GM19023 (cell line): ENCODE measurements at regions not wholly inside any gene's neighbourhood (a gene's known extent, or its start where the extent isn't known, plus 50 kb on each side); places are given as distances from the start of the nearest gene placed in this dataset.
A peak's percentile ranks its signal among the peaks of the same experiment; 100 is the strongest.
"Not testable (repeated sequence)": the region's sequence is repeated elsewhere in the genome, so short reads cannot be mapped to it uniquely, and the experiment has no call there.

Experiments
- ATAC-seq: cut with Tn5 transposase; IDR thresholded peaks from one replicate; pipeline ENCODE4 v1.9.1; 2021; ENCODE audit warnings: mild to moderate bottlenecking, moderate library complexity; ENCODE audit not compliant: unreplicated experiment

DNA sequence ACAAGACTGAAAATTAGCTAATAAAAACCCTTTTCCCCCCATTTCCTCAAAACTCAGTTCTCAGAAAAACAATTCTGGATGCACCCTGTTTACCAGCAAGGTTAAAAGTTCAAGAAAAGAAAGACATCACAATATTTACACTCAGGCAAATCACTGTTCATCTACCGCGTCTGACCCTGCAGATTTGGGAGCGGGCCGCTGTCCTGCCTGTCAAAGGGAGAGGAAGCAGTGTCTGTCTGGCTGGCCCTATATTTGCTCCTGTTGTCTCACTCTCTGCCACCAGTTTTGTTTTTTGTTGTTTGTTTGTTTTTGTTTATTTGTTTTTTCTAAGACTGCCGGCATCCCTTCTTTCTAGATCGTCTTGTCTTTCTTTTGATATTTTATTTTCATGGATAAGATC, 299.4 kb downstream of the BCL2L11 start:
- not testable (repeated sequence) for ATAC-seq

DNA sequence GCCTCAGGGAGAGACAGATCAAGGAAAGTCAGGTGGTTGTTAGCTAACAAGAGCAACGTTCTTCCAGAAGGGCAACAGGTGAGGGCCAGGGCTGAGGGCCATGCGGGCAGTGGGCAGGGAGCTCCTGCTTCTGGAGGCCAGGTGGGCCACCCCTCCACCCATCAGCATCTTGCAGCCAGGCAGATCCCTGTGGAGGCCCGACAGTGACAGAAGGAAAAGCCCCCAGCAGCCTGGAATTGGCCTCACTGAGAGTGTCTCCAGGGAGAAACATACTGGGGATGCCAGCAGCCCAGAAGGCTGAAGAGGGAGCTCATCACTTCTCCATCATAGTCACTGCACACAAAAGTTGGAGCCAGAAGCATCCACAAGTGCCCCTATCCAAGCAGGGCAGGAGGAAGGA, 300.1 kb downstream of the BCL2L11 start:
- ATAC-seq: not testable (repeated sequence)

GRCh38 chr2:111421949-111422348, 301.2 kb downstream of the BCL2L11 start:
- not testable (repeated sequence) for ATAC-seq

- not testable (repeated sequence) for ATAC-seq
Observed at GRCh38 chr2:111422562-111422961, 301.8 kb downstream of the BCL2L11 start.

- ATAC-seq: not testable (repeated sequence)
Observed at GRCh38 chr2:111423184-111423583, 302.5 kb downstream of the BCL2L11 start.

GRCh38 chr2:111424176-111424575, 303.5 kb downstream of the BCL2L11 start:
- ATAC-seq: not testable (repeated sequence)

GRCh38 chr2:111424851-111425309, 304.2 kb downstream of the BCL2L11 start:
- ATAC-seq: peak; percentile 51

GRCh38 chr2:111425789-111426201, 305.1 kb downstream of the BCL2L11 start:
- not testable (repeated sequence) for ATAC-seq

- not testable (repeated sequence) for ATAC-seq
Observed at GRCh38 chr2:111427346-111427745, 306.6 kb downstream of the BCL2L11 start.

DNA sequence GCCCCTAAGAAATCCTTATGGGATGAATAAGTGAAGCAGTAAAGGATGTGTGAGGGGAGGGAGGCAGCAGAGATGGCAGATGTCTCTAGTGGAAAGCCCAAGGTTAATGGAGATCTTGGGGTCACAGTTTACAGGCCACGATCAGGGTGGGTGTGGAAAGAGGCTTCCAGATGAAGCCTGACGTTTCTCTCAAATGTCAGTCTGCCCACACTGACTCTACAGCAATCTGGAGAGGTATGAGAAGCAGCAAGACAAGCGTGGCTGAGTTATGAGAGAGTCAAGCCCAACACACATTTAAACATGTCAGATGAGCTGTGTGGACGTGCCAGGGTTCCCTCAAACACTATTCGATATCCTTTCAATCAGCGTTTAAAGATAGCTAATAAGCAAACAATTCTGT, 308.2 kb downstream of the BCL2L11 start:
- not testable (repeated sequence) for ATAC-seq

DNA sequence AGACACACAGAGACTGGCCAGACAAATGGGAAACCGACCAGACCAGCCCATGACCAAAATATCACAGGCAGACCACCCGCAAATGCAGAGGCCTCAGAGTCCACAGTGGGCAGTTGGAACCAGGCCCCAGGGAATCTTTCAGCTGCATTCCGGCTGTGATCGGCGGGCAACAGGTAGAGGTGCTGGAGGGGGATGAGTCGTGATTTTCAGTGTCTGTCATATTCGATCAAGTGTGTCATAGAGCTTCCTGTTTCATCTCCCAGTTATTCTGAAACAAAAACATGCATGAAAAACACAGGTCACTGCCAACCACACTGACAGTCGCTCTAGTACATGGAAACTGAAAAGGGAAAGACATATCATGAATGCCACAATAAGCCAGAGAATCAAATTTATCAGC, 308.6 kb downstream of the BCL2L11 start:
- ATAC-seq: not testable (repeated sequence)

DNA sequence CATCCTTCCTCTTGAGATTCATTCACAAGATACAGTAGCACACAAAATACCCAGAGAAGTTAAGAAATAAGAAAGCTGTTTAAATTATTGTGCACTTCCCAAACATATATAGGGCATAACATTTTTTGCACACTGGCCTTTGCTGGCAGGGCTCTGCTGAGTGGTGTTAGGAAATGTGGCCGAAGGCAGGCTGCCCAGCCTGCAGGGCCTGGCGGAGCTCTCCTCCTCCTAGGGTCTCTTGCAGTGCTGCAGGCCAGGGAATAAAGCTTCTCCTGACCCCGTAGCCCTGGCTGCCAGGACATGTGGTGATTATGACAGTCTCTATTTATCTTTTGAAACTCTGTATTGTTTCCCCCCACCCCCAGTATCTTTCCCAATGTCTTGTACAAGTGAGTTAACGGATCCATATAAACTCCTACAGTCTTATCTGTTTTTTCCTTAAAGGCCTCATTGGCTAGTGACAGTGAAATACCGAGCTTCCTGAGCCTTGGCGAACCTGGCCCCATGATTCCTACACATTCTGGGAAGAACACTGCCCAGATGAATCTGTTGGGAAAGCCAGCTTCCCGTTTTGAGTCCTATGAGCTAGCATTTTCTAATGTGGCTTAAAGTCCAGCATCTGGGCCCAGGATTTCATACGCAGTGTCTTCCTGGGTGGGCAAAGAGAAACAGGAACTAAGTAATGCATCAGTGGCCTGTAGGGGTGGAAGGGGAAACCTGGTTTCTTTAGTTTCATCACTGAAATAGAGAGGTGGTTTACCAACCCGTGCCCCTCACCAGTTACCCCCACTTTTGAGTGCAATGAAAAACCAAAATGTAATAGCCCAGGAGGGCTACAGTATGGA, 310.3 kb downstream of the BCL2L11 start:
- not testable (repeated sequence) for ATAC-seq

- ATAC-seq: not testable (repeated sequence)
Observed at GRCh38 chr2:111432423-111432822, 311.7 kb downstream of the BCL2L11 start.

GRCh38 chr2:111432916-111433499, 312.3 kb downstream of the BCL2L11 start:
- ATAC-seq: not testable (repeated sequence)

DNA sequence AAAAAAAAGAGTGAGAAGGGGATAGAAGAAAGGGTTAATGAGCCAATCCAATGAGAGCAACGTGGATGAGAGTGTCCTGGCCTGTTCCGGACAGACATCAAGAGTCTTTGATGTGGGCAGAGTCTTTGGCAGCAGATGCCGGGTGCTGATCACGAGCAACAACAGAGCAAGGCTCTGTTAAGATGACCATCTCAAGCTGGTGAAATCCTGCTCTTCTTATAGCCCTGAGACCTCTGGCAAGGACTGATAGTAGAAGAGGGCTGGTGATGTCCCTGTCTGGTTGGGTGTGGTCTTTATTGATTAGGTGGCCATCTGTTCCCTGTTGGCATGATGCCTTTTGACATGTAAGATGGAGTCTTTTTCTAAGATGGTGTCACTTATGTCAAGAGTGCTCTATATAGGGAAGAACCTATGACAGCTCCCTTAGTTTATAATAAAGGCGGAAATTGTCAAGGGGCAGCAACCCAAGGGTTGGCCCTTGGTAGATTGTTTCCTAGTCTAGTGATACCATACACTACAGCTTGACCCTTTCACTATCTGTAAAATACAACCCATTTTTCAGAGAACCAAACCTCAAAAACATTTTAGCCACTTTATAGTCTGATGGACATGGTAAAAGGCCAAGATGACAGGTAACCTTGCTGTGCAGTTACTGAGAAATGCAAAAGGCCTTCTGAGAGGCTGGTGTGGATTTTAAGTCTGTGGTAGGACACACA, 313.3 kb downstream of the BCL2L11 start:
- ATAC-seq: not testable (repeated sequence)

DNA sequence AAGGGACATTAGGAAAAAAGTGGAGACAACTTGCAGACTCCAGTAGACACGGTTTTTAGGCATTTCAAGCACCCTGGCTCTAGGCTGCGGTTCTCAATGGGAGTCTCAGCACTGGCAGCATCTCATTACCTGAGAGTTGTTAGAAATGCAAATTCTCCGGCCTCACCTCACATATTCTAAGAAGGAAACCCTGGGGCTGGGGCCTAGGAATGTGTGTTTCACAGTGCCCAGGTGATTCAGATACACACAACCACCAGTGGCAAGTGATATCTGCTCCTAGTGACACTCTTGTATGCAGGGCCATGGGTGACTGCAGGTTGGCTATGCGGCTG, 313.9 kb downstream of the BCL2L11 start:
- ATAC-seq: not testable (repeated sequence)

DNA sequence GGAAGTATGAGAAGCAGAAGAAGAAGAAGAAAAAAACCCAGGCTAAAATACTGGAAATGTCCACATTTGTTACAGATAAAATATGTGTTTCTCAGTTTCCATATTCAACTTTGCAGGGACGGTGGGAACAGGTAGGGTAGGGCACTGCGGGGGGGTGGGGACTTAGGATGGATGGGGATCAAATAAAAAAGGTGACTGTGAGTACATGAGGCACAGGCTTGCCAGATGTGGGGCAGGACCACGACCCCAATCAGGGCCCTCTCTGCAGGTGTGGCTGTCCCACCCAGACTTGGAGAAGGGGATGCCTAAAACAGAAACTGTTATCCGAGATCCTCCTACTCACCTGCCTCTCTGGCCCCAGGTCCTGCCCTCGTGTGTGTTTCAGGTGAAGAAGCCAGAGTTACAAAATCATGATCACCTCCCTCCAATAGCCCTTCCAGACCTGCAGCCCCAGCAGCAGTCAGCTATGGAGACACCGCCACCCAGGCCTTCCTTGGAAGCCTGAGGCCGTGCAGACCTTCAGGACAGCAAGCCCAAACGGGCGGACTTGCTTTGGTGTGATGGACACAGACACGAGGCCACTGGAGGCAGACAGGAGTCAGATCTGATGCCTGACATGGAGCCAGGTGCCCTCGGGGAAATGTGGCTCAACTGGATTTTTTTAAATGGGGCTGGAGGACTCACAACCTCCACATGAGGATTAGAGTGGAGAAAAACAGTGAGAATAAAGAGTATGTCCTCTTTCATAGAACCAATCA, 315.0 kb downstream of the BCL2L11 start:
- ATAC-seq: not testable (repeated sequence)

- peak; percentile 55 for ATAC-seq
Observed at GRCh38 chr2:111436411-111436810, 315.7 kb downstream of the BCL2L11 start.

DNA sequence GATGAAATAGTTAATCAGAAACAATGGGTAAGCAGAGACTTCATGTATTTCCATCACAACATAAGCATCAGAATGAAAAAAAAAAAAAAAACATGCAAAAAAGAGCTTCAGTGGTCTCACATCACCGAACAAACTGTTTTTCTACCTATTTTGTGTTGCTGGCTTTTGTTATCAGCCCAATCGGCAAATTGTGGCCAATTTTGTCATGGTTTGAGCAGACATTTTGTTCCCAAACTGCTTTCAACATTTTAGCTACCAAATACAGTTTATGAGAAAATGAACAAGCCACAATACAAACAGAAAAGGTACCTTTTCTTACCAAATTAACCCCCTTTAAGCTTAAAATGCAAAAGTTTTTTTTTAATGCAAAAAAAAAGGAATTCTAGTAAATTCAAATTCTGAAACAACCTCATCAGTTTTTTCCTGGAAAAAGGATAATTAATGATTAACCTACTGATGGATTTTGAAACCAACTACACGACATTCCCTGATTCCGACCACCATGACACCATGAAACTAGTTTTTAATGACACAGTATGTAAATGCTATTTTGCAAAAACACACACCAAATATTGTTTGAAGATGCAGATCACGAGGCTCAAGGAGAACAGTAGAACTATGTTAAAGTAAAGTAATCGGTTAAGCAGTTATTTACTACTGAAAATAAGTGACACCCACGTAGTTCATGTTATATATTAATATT, 316.7 kb downstream of the BCL2L11 start:
- not testable (repeated sequence) for ATAC-seq

GRCh38 chr2:111438161-111438560, 317.4 kb downstream of the BCL2L11 start:
- ATAC-seq: not testable (repeated sequence)
